DMS53 (cell line): ENCODE measurements at regions not wholly inside any gene's neighbourhood (a gene's known extent, or its start where the extent isn't known, plus 50 kb on each side); places are given as distances from the start of the nearest gene placed in this dataset.
A peak's percentile ranks its signal among the peaks of the same experiment; 100 is the strongest.
"Not testable (repeated sequence)": the region's sequence is repeated elsewhere in the genome, so short reads cannot be mapped to it uniquely, and the experiment has no call there.

Experiments
- DNase-seq: peaks from one replicate; lab custom pipeline; 2025; lab: John Stamatoyannopoulos, UW

GRCh38 chr18:71079606-71080005 lies 790.8 kb downstream of the SOCS6 start:
- DNase-seq, result no peak

GRCh38 chr18:71077451-71077850 lies 788.6 kb downstream of the SOCS6 start:
- DNase-seq, result no peak

- DNase-seq, result no peak
Measured at GRCh38 chr18:71075147-71075546, 786.3 kb downstream of the SOCS6 start.

- no peak for DNase-seq
Measured at GRCh38 chr18:71068338-71068737, 779.5 kb downstream of the SOCS6 start.

- no peak for DNase-seq
Measured at GRCh38 chr18:71049893-71050292, 761.0 kb downstream of the SOCS6 start.

GRCh38 chr18:71047882-71048281 lies 759.0 kb downstream of the SOCS6 start:
- no peak for DNase-seq

- DNase-seq, result peak; percentile 89
Measured at GRCh38 chr18:71045331-71046065, 756.7 kb downstream of the SOCS6 start.

- DNase-seq, result no peak
Measured at GRCh38 chr18:71040161-71040560, 751.3 kb downstream of the SOCS6 start.

GRCh38 chr18:71038196-71038595 lies 749.4 kb downstream of the SOCS6 start:
- DNase-seq, result no peak

- no peak for DNase-seq
Measured at GRCh38 chr18:71036783-71037182, 747.9 kb downstream of the SOCS6 start.

GRCh38 chr18:71031296-71032191 lies 742.7 kb downstream of the SOCS6 start:
- not testable (repeated sequence) for DNase-seq

- not testable (repeated sequence) for DNase-seq
Measured at GRCh38 chr18:71030085-71030484, 741.2 kb downstream of the SOCS6 start.

- no peak for DNase-seq
Measured at GRCh38 chr18:71028285-71028762, 739.5 kb downstream of the SOCS6 start.

GRCh38 chr18:71027531-71027930 lies 738.7 kb downstream of the SOCS6 start:
- no peak for DNase-seq

- no peak for DNase-seq
Measured at GRCh38 chr18:71025505-71026225, 736.8 kb downstream of the SOCS6 start.

GRCh38 chr18:71022389-71022788 lies 733.5 kb downstream of the SOCS6 start:
- no peak for DNase-seq

GRCh38 chr18:71021030-71021362 lies 732.2 kb downstream of the SOCS6 start:
- DNase-seq, result no peak

GRCh38 chr18:71020342-71021029 lies 731.6 kb downstream of the SOCS6 start:
- no peak for DNase-seq

GRCh38 chr18:71018816-71019215 lies 730.0 kb downstream of the SOCS6 start:
- DNase-seq, result no peak

GRCh38 chr18:71012789-71013188 lies 723.9 kb downstream of the SOCS6 start:
- DNase-seq, result no peak

GRCh38 chr18:71011389-71011788 lies 722.5 kb downstream of the SOCS6 start:
- no peak for DNase-seq

- DNase-seq, result no peak
Measured at GRCh38 chr18:71008257-71008656, 719.4 kb downstream of the SOCS6 start.
